ENCODE measurements at regions not wholly inside any gene's neighbourhood (a gene's known extent, or its start where the extent isn't known, plus 50 kb on each side); places are given as distances from the start of the nearest gene placed in this dataset.

GRCh38 chr6:134525190-134525868, 207.4 kb upstream of the SGK1 start:
- TF ChIP-seq, protein P1, sequence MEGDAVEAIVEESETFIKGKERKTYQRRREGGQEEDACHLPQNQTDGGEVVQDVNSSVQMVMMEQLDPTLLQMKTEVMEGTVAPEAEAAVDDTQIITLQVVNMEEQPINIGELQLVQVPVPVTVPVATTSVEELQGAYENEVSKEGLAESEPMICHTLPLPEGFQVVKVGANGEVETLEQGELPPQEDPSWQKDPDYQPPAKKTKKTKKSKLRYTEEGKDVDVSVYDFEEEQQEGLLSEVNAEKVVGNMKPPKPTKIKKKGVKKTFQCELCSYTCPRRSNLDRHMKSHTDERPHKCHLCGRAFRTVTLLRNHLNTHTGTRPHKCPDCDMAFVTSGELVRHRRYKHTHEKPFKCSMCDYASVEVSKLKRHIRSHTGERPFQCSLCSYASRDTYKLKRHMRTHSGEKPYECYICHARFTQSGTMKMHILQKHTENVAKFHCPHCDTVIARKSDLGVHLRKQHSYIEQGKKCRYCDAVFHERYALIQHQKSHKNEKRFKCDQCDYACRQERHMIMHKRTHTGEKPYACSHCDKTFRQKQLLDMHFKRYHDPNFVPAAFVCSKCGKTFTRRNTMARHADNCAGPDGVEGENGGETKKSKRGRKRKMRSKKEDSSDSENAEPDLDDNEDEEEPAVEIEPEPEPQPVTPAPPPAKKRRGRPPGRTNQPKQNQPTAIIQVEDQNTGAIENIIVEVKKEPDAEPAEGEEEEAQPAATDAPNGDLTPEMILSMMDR (IDR thresholded peaks at IDR 0.05; ENCODE audit: low read depth, low read length, missing control alignments) = no peak
- in situ Hi-C loops (cut with HindIII; ENCODE audit: low pct_ligation_motif_present, low sequenced_read_pairs) = no loop called here
- H3K27ac ChIP-seq = no peak overlapping the region
- no peaks in the 10 kb centered on the region for H3K36me3 ChIP-seq (replicated peaks)
- H3K27me3 ChIP-seq (replicated peaks) = no peaks in the 10 kb centered on the region
- DNase-seq = no peak
- no peak overlapping the region for H3K4me3 ChIP-seq (ENCODE audit: low read depth, low read length)

DNA sequence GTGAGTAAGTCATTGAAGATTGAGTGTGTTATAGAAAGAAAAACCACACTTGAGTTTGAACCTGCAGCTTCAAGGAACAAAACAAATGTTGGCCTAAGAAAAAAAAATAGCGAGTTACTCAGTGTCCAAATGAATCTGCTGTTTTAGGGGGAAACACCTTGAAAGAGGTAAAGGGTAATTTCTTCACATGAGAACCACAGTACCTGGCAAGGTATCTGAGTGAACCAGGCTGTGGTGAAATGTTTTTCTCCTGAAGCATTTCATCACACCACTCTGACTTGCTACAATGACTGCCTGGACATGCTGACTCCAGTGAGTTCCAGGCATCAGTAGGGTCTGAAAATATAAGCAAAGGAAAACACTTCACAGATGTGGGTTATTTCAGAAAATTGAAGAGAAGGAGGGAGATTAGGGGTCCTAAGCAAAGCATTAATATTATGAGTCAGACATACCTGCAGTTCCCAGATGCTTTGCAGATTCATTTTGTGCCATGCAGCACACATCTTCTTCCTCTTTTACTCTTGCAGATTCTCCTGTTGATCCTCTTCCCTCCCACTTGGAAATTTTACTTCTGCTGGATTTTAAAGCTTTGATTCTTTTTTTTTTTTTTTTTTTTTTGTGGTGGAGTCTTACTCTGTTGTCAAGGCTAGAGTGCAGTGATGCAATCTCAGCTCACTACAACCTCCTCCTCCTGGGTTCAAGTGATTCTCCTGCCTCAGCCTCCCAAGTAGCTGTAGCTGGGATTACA, 206.2 kb upstream of the SGK1 start:
- DNase-seq = no peak
- TF ChIP-seq, protein P1 (IDR thresholded peaks at IDR 0.05; ENCODE audit: low read depth, low read length, missing control alignments) = no peak
- in situ Hi-C loops (cut with HindIII; ENCODE audit: low pct_ligation_motif_present, low sequenced_read_pairs) = no loop called here
- Histone ChIP-seq H3K36me3 (replicated peaks) (no peaks in the 10 kb centered on the region), H3K4me3 (ENCODE audit: low read depth, low read length) (no peak overlapping the region), H3K27me3 (replicated peaks) (no peaks in the 10 kb centered on the region), H3K27ac (no peak overlapping the region)

- no peak for DNase-seq
- TF ChIP-seq, protein P1 (IDR thresholded peaks at IDR 0.05; ENCODE audit: low read depth, low read length, missing control alignments) = no peak
- in situ Hi-C loops (cut with HindIII; ENCODE audit: low pct_ligation_motif_present, low sequenced_read_pairs) = no loop called here
- Histone ChIP-seq H3K27ac (no peak overlapping the region), H3K36me3 (replicated peaks) (no peaks in the 10 kb centered on the region), H3K4me3 (ENCODE audit: low read depth, low read length) (no peak overlapping the region), H3K27me3 (replicated peaks) (no peaks in the 10 kb centered on the region)
These were observed 205.1 kb upstream of the SGK1 start for GRCh38 chr6:134523051-134523450.

GRCh38 chr6:134521116-134521501, 203.2 kb upstream of the SGK1 start:
- TF ChIP-seq, protein P1 (IDR thresholded peaks at IDR 0.05; ENCODE audit: low read depth, low read length, missing control alignments) = no peak
- H3K4me3 ChIP-seq (ENCODE audit: low read depth, low read length) = no peak overlapping the region
- no peaks in the 10 kb centered on the region for H3K36me3 ChIP-seq (replicated peaks)
- H3K27me3 ChIP-seq (replicated peaks) = no peaks in the 10 kb centered on the region
- no peak for DNase-seq
- in situ Hi-C loops (cut with HindIII; ENCODE audit: low pct_ligation_motif_present, low sequenced_read_pairs) = no loop called here
- no peak overlapping the region for H3K27ac ChIP-seq

DNA sequence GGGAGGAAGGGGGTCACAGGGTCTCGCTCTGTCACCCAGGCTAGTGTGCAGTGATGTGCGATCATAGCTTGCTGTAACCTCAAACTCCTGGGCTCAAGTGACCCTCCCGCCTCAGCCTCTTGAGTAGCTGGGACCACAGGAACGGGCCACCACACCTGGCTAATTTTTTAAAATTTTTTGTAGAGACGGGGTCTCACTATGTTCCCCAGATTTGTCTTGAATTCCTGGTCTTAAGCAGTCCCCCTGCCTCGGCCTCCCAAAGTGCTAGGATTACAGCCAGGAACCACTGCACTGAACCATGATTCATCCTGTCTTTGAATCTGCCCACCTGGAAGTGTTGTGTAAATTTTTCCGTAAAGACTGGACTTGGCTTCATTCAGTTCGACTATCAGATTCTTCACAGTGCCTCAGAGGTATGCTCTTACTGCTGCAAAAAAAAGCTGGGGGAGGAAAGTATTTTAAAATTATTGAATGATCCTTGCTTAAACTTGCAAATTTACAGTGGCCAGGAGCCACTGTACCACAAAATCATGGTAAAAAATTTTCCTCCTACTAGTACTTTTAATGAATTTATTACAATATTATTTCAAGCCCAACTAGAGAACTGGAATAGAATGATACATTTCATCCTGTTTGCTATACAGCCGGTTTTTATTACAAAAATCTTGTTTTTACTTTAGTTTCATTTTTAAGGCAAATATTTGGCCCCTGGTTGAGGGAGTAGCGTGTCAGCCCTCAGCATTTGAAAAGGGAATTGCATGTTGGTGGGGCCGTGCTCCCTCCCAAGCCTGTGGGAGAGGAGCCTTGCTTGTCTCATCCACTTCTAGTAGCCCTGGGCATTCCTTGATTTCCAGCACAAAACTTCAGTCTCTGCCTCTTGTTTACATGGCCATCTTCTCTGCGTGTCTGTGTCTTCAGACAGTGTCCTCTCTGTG, 202.5 kb upstream of the SGK1 start:
- TF ChIP-seq, protein P1 (IDR thresholded peaks at IDR 0.05; ENCODE audit: low read depth, low read length, missing control alignments) = no peak
- Histone ChIP-seq H3K27me3 (replicated peaks) (no peaks in the 10 kb centered on the region), H3K36me3 (replicated peaks) (no peaks in the 10 kb centered on the region), H3K27ac (no peak overlapping the region), H3K4me3 (ENCODE audit: low read depth, low read length) (no peak overlapping the region)
- in situ Hi-C loops (cut with HindIII; ENCODE audit: low pct_ligation_motif_present, low sequenced_read_pairs) = no loop called here
- no peak for DNase-seq
